ENCODE measurements at regions not wholly inside any gene's neighbourhood (a gene's known extent, or its start where the extent isn't known, plus 50 kb on each side); places are given as distances from the start of the nearest gene placed in this dataset.

DNA sequence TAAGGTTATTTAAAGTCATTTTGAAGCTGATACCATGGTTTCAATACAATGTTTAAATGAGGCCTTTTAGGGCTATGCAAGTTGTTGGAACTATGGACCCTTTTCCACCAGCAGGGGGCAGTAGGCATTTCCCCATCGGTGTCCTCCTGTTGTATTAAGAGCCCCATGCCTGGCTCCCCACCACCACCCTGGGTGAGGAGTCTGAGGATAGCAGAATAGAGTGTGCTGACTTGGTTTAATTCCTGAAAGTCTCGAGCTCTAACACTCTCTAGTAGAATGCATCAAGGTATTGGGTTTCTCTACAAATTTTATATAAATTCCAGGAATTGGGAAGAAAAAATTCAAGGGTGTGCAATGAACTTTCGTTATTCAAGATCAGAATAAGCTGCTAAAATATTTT, 234.8 kb upstream of the JADE1 start:
- Histone ChIP-seq H4K20me1 (ENCODE audit: insufficient read depth, low read length) (no peaks in the 10 kb centered on the region), H3K4me3 (ENCODE audit: insufficient read depth, low read length) (no peak overlapping the region), H3K4me1 (ENCODE audit: insufficient read depth, low read length) (peaks cover 47% of the 10 kb centered on the region), H3K9me3 (ENCODE audit: low read depth, low read length) (no peaks in the 10 kb centered on the region), H3K79me2 (ENCODE audit: insufficient read depth, low read length) (no peaks in the 10 kb centered on the region), H2AFZ (ENCODE audit: low read length) (no peak overlapping the region), H3K27ac (ENCODE audit: low read depth, low read length) (peak overlapping the region; percentile 95), H3K4me2 (ENCODE audit: insufficient read depth, low read length) (no peak overlapping the region), H3K27me3 (ENCODE audit: insufficient read depth, low read length) (no peaks in the 10 kb centered on the region), H3K36me3 (ENCODE audit: insufficient read depth, low read length) (no peaks in the 10 kb centered on the region)
- TF ChIP-seq, protein P1, sequence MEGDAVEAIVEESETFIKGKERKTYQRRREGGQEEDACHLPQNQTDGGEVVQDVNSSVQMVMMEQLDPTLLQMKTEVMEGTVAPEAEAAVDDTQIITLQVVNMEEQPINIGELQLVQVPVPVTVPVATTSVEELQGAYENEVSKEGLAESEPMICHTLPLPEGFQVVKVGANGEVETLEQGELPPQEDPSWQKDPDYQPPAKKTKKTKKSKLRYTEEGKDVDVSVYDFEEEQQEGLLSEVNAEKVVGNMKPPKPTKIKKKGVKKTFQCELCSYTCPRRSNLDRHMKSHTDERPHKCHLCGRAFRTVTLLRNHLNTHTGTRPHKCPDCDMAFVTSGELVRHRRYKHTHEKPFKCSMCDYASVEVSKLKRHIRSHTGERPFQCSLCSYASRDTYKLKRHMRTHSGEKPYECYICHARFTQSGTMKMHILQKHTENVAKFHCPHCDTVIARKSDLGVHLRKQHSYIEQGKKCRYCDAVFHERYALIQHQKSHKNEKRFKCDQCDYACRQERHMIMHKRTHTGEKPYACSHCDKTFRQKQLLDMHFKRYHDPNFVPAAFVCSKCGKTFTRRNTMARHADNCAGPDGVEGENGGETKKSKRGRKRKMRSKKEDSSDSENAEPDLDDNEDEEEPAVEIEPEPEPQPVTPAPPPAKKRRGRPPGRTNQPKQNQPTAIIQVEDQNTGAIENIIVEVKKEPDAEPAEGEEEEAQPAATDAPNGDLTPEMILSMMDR (IDR thresholded peaks at IDR 0.05; ENCODE audit: extremely low read depth, low read depth, low read length), result peak; percentile 65
- peak; percentile 72 for DNase-seq (ENCODE audit: insufficient read length, low spot score, missing footprints)

DNA sequence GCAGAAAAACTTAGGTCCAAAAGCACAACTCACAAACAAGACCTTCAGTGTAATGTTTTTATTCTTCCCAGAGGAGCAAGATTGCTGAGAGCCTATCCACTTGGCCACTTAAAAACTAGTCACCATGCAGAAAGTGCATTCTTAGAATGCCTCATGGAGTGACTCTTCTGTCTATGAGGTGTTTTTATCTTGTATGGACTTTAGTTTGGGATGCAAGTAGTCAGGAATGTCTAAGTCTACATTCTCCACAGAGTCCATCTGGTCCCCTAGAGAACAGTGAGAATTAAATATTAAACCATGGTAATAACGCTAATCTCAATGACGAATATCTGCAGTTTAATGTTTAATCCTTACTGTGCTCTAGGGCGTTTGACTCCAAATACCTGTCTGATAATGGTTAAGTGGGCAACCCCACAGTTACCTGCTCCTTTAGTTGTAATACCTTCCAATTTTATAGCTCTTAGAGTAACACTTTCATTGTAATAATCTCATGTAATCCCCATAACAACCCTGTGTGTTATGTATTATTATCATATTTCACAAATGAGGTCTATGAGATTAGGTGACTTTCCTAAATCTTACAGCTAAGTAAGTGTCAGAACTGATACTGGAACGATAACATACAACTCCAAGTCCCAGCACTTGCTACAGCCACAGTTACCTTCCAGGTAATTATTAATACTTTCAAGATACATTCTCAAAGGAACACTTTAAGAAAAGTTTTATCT, 235.6 kb upstream of the JADE1 start:
- Histone ChIP-seq H3K36me3 (ENCODE audit: insufficient read depth, low read length) (no peaks in the 10 kb centered on the region), H2AFZ (ENCODE audit: low read length) (no peak overlapping the region), H3K27ac (ENCODE audit: low read depth, low read length) (peak overlapping the region; percentile 95), H3K4me2 (ENCODE audit: insufficient read depth, low read length) (peak overlapping the region; percentile 45), H3K27me3 (ENCODE audit: insufficient read depth, low read length) (no peaks in the 10 kb centered on the region), H3K79me2 (ENCODE audit: insufficient read depth, low read length) (no peaks in the 10 kb centered on the region), H3K9me3 (ENCODE audit: low read depth, low read length) (no peaks in the 10 kb centered on the region), H3K4me3 (ENCODE audit: insufficient read depth, low read length) (no peak overlapping the region), H3K4me1 (ENCODE audit: insufficient read depth, low read length) (peaks cover 55% of the 10 kb centered on the region), H4K20me1 (ENCODE audit: insufficient read depth, low read length) (no peaks in the 10 kb centered on the region)
- peak; percentile 81 for DNase-seq (ENCODE audit: insufficient read length, low spot score, missing footprints)
- TF ChIP-seq, protein P1 (IDR thresholded peaks at IDR 0.05; ENCODE audit: extremely low read depth, low read depth, low read length), result no peak

- TF ChIP-seq, protein P1 (IDR thresholded peaks at IDR 0.05; ENCODE audit: extremely low read depth, low read depth, low read length), result no peak
- no peaks in the 10 kb centered on the region for H3K27me3 ChIP-seq (ENCODE audit: insufficient read depth, low read length)
- peak overlapping the region; percentile 45 for H3K4me2 ChIP-seq (ENCODE audit: insufficient read depth, low read length)
- H3K27ac ChIP-seq (ENCODE audit: low read depth, low read length), result peak overlapping the region; percentile 95
- no peak overlapping the region for H3K4me3 ChIP-seq (ENCODE audit: insufficient read depth, low read length)
- H3K79me2 ChIP-seq (ENCODE audit: insufficient read depth, low read length), result no peaks in the 10 kb centered on the region
- no peak for DNase-seq (ENCODE audit: insufficient read length, low spot score, missing footprints)
- H3K4me1 ChIP-seq (ENCODE audit: insufficient read depth, low read length), result peaks cover 63% of the 10 kb centered on the region
- no peaks in the 10 kb centered on the region for H3K36me3 ChIP-seq (ENCODE audit: insufficient read depth, low read length)
- H4K20me1 ChIP-seq (ENCODE audit: insufficient read depth, low read length), result no peaks in the 10 kb centered on the region
- H3K9me3 ChIP-seq (ENCODE audit: low read depth, low read length), result no peaks in the 10 kb centered on the region
- H2AFZ ChIP-seq (ENCODE audit: low read length), result peak overlapping the region; percentile 0
Measured at GRCh38 chr4:128572778-128573241, 236.7 kb upstream of the JADE1 start.

- peak; percentile 48 for DNase-seq (ENCODE audit: insufficient read length, low spot score, missing footprints)
- H3K4me2 ChIP-seq (ENCODE audit: insufficient read depth, low read length), result no peak overlapping the region
- H3K36me3 ChIP-seq (ENCODE audit: insufficient read depth, low read length), result no peaks in the 10 kb centered on the region
- peak overlapping the region; percentile 95 for H3K27ac ChIP-seq (ENCODE audit: low read depth, low read length)
- no peaks in the 10 kb centered on the region for H3K27me3 ChIP-seq (ENCODE audit: insufficient read depth, low read length)
- H3K4me3 ChIP-seq (ENCODE audit: insufficient read depth, low read length), result no peak overlapping the region
- no peak overlapping the region for H2AFZ ChIP-seq (ENCODE audit: low read length)
- TF ChIP-seq, protein P1 (IDR thresholded peaks at IDR 0.05; ENCODE audit: extremely low read depth, low read depth, low read length), result no peak
- H3K4me1 ChIP-seq (ENCODE audit: insufficient read depth, low read length), result peaks cover 74% of the 10 kb centered on the region
- no peaks in the 10 kb centered on the region for H3K9me3 ChIP-seq (ENCODE audit: low read depth, low read length)
- H3K79me2 ChIP-seq (ENCODE audit: insufficient read depth, low read length), result no peaks in the 10 kb centered on the region
- H4K20me1 ChIP-seq (ENCODE audit: insufficient read depth, low read length), result no peaks in the 10 kb centered on the region
Measured at GRCh38 chr4:128571747-128572146, 237.8 kb upstream of the JADE1 start.
